HEK293 (cell line): ENCODE measurements at regions not wholly inside any gene's neighbourhood (a gene's known extent, or its start where the extent isn't known, plus 50 kb on each side); places are given as distances from the start of the nearest gene placed in this dataset.

ENCODE experiments used
- ELK4 ChIP-seq: IDR thresholded peaks from 2 replicates; pipeline ENCODE4 v1.6.1; 2011; ENCODE audit warnings: mild to moderate bottlenecking, low read depth, low read length, borderline replicate concordance
- GLI4 ChIP-seq: fragments of 450-650 bp; formaldehyde crosslinking; IDR thresholded peaks from 2 replicates; pipeline ENCODE4 v1.5.1; 2016; ENCODE audit warnings: missing biosample characterization, missing genetic modification characterization
- GLIS2 ChIP-seq: fragments of 450-650 bp; formaldehyde crosslinking; IDR thresholded peaks from 2 replicates; pipeline ENCODE4 v1.5.1; 2016; ENCODE audit warnings: missing biosample characterization, missing genetic modification characterization
- KLF1 ChIP-seq: fragments of 450-650 bp; formaldehyde crosslinking; IDR thresholded peaks from 2 replicates; pipeline ENCODE4 v1.5.1; 2016; ENCODE audit warnings: missing biosample characterization, missing genetic modification characterization
- KLF8 ChIP-seq: fragments of 450-650 bp; formaldehyde crosslinking; IDR thresholded peaks from 2 replicates; pipeline ENCODE4 v1.5.1; 2016; ENCODE audit warnings: missing biosample characterization, missing genetic modification characterization
- MEIS1 ChIP-seq: sonication (generic); formaldehyde crosslinking; IDR thresholded peaks from 2 replicates; pipeline ENCODE4 v1.8.1; 2022; ENCODE audit warnings: missing genetic modification reagents, mild to moderate bottlenecking, borderline replicate concordance
- MYNN ChIP-seq: fragments of 450-650 bp; formaldehyde crosslinking; IDR thresholded peaks from 2 replicates; pipeline ENCODE4 v1.5.1; 2016; ENCODE audit warnings: missing biosample characterization, missing genetic modification characterization, borderline replicate concordance
- RBAK ChIP-seq: fragments of 450-650 bp; formaldehyde crosslinking; IDR thresholded peaks from 2 replicates; pipeline ENCODE4 v1.5.1; 2016; ENCODE audit warnings: missing biosample characterization, missing genetic modification characterization
- ZBTB7A ChIP-seq: fragments of 450-650 bp; formaldehyde crosslinking; IDR thresholded peaks from 2 replicates; pipeline ENCODE4 v1.5.1; 2016; ENCODE audit warnings: low read depth, missing biosample characterization, missing genetic modification characterization
- ZFHX2 ChIP-seq: fragments of 450-650 bp; formaldehyde crosslinking; conservative IDR thresholded peaks from 2 replicates; pipeline ENCODE4 v1.5.1; 2016; ENCODE audit warnings: missing biosample characterization, missing genetic modification characterization
- ZNF114 ChIP-seq: fragments of 450-650 bp; formaldehyde crosslinking; IDR thresholded peaks from 2 replicates; pipeline ENCODE4 v1.5.0; 2017; ENCODE audit warnings: missing biosample characterization, missing genetic modification characterization
- ZNF138 ChIP-seq: fragments of 450-650 bp; formaldehyde crosslinking; IDR thresholded peaks from 2 replicates; pipeline ENCODE4 v1.5.1; 2016; ENCODE audit warnings: missing biosample characterization, missing genetic modification characterization, borderline replicate concordance
- ZNF169 ChIP-seq: fragments of 450-650 bp; formaldehyde crosslinking; IDR thresholded peaks from 2 replicates; pipeline ENCODE4 v1.5.1; 2016; ENCODE audit warnings: missing biosample characterization, missing genetic modification characterization
- ZNF214 ChIP-seq: fragments of 450-650 bp; formaldehyde crosslinking; IDR thresholded peaks from 2 replicates; pipeline ENCODE4 v1.5.1; 2017; ENCODE audit warnings: missing biosample characterization, mild to moderate bottlenecking, missing genetic modification characterization, borderline replicate concordance
- ZNF311 ChIP-seq: fragments of 450-650 bp; formaldehyde crosslinking; IDR thresholded peaks from 2 replicates; pipeline ENCODE4 v1.5.1; 2017; ENCODE audit warnings: missing biosample characterization, missing genetic modification characterization, borderline replicate concordance
- ZNF37A ChIP-seq: fragments of 450-650 bp; IDR thresholded peaks from 2 replicates; pipeline ENCODE4 v1.5.1; 2018; ENCODE audit warnings: missing biosample characterization, missing genetic modification characterization
- ZNF529 ChIP-seq: fragments of 450-650 bp; formaldehyde crosslinking; IDR thresholded peaks from 2 replicates; pipeline ENCODE4 v1.5.1; 2017; ENCODE audit warnings: missing genetic modification characterization, missing biosample characterization; ENCODE audit not compliant: insufficient replicate concordance
- ZNF558 ChIP-seq: fragments of 450-650 bp; formaldehyde crosslinking; IDR thresholded peaks from 2 replicates; pipeline ENCODE4 v1.5.1; 2016; ENCODE audit warnings: missing biosample characterization, missing genetic modification characterization
- ZNF596 ChIP-seq: fragments of 450-650 bp; IDR thresholded peaks from 2 replicates; pipeline ENCODE4 v1.5.0; 2018; ENCODE audit warnings: missing biosample characterization, mild to moderate bottlenecking, missing genetic modification characterization, moderate library complexity
- ZNF768 ChIP-seq: fragments of 450-650 bp; formaldehyde crosslinking; IDR thresholded peaks from 2 replicates; pipeline ENCODE4 v1.5.1; 2018; ENCODE audit warnings: missing biosample characterization, mild to moderate bottlenecking, missing genetic modification characterization
- TF ChIP-seq, protein P1 (sequence below): fragments of 450-650 bp; formaldehyde crosslinking; IDR thresholded peaks from 2 replicates; pipeline ENCODE4 v1.5.1; 2016; ENCODE audit warnings: missing biosample characterization, missing genetic modification characterization
- TF ChIP-seq, protein P2 (sequence below): fragments of 450-650 bp; formaldehyde crosslinking; IDR thresholded peaks from 2 replicates; pipeline ENCODE4 v1.5.1; 2016; ENCODE audit warnings: missing biosample characterization, missing genetic modification characterization, low read depth
- TF ChIP-seq, protein P3 (sequence below): fragments of 450-650 bp; formaldehyde crosslinking; IDR thresholded peaks from 2 replicates; pipeline ENCODE4 v1.5.1; 2017; ENCODE audit warnings: missing biosample characterization, missing genetic modification characterization
- TF ChIP-seq, protein P4 (sequence below): fragments of 450-650 bp; IDR thresholded peaks from 2 replicates; pipeline ENCODE4 v1.5.1; 2018; ENCODE audit warnings: missing biosample characterization, mild to moderate bottlenecking, missing genetic modification characterization
- TF ChIP-seq, protein P5 (sequence below): fragments of 450-650 bp; formaldehyde crosslinking; IDR thresholded peaks from 2 replicates; pipeline ENCODE4 v1.5.1; 2016; ENCODE audit warnings: missing biosample characterization, missing genetic modification characterization, borderline replicate concordance

DNA sequence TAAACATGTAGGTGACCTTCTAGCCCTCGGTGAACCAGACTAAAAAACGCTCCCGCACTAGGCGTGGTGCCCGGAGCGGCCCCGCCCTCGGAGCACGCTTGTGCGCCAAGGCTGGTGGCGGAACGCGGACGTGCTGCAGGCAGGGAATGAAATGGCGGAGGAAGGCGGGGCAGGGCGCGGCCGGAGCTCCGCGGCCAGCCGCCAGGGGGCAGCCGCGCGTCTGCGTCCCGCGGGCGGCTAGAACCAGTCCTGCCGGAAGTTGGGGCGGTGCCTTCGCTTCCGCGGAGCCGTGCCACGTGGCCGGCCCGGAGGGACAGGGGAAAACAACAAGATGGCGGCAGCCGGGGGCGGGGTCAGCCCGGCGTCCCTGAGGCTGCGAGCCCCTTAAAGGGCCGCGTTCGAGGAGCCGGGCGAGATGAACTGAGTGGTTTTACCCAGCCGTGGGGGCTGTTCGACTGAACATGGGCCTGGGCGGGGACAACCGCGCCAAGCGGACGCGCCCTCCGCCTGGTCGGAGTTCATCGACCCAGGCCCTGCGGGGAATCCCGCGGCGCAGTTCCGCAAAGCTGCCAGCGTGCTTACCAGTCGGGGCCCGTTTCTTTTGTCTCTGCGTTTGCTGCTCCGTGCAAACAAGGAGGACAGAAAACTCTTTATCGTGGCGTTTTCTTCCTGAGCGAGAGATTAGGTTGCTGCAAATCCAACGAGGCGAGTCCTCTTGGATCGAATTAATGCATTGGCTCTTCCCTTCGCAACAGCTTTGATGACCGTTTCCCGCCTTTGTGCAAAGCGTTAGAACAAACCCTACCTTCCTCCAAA is 90.9 kb upstream of the CHD2 start (continued):
- TF ChIP-seq, protein P1, sequence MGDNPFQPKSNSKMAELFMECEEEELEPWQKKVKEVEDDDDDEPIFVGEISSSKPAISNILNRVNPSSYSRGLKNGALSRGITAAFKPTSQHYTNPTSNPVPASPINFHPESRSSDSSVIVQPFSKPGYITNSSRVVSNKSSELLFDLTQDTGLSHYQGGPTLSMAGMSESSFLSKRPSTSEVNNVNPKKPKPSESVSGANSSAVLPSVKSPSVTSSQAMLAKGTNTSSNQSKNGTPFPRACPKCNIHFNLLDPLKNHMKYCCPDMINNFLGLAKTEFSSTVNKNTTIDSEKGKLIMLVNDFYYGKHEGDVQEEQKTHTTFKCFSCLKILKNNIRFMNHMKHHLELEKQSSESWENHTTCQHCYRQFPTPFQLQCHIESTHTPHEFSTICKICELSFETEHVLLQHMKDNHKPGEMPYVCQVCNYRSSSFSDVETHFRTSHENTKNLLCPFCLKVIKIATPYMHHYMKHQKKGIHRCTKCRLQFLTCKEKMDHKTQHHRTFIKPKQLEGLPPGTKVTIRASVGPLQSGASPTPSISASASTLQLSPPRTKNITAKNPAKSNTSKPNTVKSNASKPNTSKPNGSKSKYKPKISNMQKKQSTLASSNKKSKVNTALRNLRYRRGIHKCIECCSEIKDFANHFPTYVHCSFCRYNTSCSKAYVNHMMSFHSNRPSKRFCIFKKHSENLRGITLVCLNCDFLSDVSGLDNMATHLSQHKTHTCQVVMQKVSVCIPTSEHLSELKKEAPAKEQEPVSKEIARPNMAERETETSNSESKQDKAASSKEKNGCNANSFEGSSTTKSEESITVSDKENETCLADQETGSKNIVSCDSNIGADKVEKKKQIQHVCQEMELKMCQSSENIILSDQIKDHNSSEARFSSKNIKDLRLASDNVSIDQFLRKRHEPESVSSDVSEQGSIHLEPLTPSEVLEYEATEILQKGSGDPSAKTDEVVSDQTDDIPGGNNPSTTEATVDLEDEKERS: no peak
- TF ChIP-seq ZNF169 (tag by site-specific recombination): no peak
- no peak for TF ChIP-seq ZNF114 (tag by site-specific recombination)
- no peak for TF ChIP-seq ZNF768 (tag by site-specific recombination)
- TF ChIP-seq ZNF311: no peak
- TF ChIP-seq, protein P2, sequence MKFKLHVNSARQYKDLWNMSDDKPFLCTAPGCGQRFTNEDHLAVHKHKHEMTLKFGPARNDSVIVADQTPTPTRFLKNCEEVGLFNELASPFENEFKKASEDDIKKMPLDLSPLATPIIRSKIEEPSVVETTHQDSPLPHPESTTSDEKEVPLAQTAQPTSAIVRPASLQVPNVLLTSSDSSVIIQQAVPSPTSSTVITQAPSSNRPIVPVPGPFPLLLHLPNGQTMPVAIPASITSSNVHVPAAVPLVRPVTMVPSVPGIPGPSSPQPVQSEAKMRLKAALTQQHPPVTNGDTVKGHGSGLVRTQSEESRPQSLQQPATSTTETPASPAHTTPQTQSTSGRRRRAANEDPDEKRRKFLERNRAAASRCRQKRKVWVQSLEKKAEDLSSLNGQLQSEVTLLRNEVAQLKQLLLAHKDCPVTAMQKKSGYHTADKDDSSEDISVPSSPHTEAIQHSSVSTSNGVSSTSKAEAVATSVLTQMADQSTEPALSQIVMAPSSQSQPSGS (tag by site-specific recombination): no peak
- peak; percentile 63 for TF ChIP-seq ZFHX2
- TF ChIP-seq GLIS2: peak; percentile 77
- TF ChIP-seq ZNF596: no peak; the same call in 1 of the 2 replicates
- peak; percentile 79 for TF ChIP-seq ZBTB7A
- TF ChIP-seq, protein P3, sequence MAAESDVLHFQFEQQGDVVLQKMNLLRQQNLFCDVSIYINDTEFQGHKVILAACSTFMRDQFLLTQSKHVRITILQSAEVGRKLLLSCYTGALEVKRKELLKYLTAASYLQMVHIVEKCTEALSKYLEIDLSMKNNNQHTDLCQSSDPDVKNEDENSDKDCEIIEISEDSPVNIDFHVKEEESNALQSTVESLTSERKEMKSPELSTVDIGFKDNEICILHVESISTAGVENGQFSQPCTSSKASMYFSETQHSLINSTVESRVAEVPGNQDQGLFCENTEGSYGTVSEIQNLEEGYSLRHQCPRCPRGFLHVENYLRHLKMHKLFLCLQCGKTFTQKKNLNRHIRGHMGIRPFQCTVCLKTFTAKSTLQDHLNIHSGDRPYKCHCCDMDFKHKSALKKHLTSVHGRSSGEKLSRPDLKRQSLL (tag by site-specific recombination): no peak; the same call in 1 of the 2 replicates
- no peak; the same call in 1 of the 2 replicates for TF ChIP-seq ZNF37A
- TF ChIP-seq, protein P4, sequence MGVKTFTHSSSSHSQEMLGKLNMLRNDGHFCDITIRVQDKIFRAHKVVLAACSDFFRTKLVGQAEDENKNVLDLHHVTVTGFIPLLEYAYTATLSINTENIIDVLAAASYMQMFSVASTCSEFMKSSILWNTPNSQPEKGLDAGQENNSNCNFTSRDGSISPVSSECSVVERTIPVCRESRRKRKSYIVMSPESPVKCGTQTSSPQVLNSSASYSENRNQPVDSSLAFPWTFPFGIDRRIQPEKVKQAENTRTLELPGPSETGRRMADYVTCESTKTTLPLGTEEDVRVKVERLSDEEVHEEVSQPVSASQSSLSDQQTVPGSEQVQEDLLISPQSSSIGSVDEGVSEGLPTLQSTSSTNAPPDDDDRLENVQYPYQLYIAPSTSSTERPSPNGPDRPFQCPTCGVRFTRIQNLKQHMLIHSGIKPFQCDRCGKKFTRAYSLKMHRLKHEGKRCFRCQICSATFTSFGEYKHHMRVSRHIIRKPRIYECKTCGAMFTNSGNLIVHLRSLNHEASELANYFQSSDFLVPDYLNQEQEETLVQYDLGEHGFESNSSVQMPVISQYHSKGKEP: peak; percentile 74
- TF ChIP-seq ZNF138 (tag by site-specific recombination): no peak
- TF ChIP-seq, protein P5, sequence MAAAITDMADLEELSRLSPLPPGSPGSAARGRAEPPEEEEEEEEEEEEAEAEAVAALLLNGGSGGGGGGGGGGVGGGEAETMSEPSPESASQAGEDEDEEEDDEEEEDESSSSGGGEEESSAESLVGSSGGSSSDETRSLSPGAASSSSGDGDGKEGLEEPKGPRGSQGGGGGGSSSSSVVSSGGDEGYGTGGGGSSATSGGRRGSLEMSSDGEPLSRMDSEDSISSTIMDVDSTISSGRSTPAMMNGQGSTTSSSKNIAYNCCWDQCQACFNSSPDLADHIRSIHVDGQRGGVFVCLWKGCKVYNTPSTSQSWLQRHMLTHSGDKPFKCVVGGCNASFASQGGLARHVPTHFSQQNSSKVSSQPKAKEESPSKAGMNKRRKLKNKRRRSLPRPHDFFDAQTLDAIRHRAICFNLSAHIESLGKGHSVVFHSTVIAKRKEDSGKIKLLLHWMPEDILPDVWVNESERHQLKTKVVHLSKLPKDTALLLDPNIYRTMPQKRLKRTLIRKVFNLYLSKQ (tag by site-specific recombination): no peak
- peak; percentile 95 for TF ChIP-seq KLF8 (tag by site-specific recombination)
- TF ChIP-seq KLF1 (tag by site-specific recombination): peak; percentile 75
- no peak for TF ChIP-seq GLI4
- peak; percentile 87; the same call in 1 of the 2 replicates for TF ChIP-seq MYNN (tag by site-specific recombination)
- no peak for TF ChIP-seq RBAK
- TF ChIP-seq ZNF558 (tag by site-specific recombination): no peak
- peak; percentile 77; the same call in 1 of the 2 replicates for TF ChIP-seq ELK4
- TF ChIP-seq ZNF214: no peak
- TF ChIP-seq MEIS1 (CRISPR knock-in tag): no peak; the same call in 1 of the 2 replicates
- no peak for TF ChIP-seq ZNF529 (tag by site-specific recombination)
